Spleen (tissue), 11 donors: ENCODE measurements at regions not wholly inside any gene's neighbourhood (a gene's known extent, or its start where the extent isn't known, plus 50 kb on each side); places are given as distances from the start of the nearest gene placed in this dataset.

ENCODE experiments used
- DNase-seq: peaks from one replicate; pipeline ENCODE4 v3.0.0-alpha.2; 2020
- H3K27ac ChIP-seq, 8 donors: fragments of 200-600 bp; sonication (generic) in 7 of 8; 1 replicate in 4 of 8; 2 replicates in 4 of 8; pipeline versions ENCODE4 v1.5.0 to v1.8.0; 2016 to 2021; ENCODE audit warnings: inconsistent platforms in 4 of 8, mild to moderate bottlenecking in 4 of 8, moderate library complexity in 1 of 8
- H3K27me3 ChIP-seq, 7 donors: fragments of 200-600 bp; sonication (generic) in 6 of 7; replicated peaks in 1 of 7; 1 replicate in 4 of 7; 2 replicates in 3 of 7; pipeline versions ENCODE4 v1.5.0 to v1.8.0; 2016 to 2021; ENCODE audit warnings: inconsistent platforms in 3 of 7, mild to moderate bottlenecking in 1 of 7
- H3K36me3 ChIP-seq, 6 donors: fragments of 200-600 bp; sonication (generic) in 5 of 6; 1 replicate in 4 of 6; 2 replicates in 2 of 6; pipeline versions ENCODE4 v1.5.0 to v1.8.0; 2016 to 2021; ENCODE audit warnings: inconsistent platforms in 2 of 6
- H3K4me1 ChIP-seq, 6 donors: fragments of 200-600 bp; sonication (generic) in 5 of 6; 1 replicate in 3 of 6; 2 replicates in 3 of 6; pipeline versions ENCODE4 v1.5.0 to v1.8.0; 2016 to 2021; ENCODE audit warnings: inconsistent platforms in 3 of 6
- H3K4me3 ChIP-seq, 8 donors: fragments of 200-600 bp; sonication (generic) in 7 of 8; 1 replicate in 4 of 8; 2 replicates in 4 of 8; pipeline versions ENCODE4 v1.5.0 to v1.8.0; 2016 to 2021; ENCODE audit warnings: inconsistent platforms in 4 of 8, mild to moderate bottlenecking in 4 of 8, moderate library complexity in 2 of 8
- H3K9me3 ChIP-seq, 8 donors: fragments of 200-600 bp; sonication (generic) in 7 of 8; 1 replicate in 4 of 8; 2 replicates in 4 of 8; pipeline versions ENCODE4 v1.5.0 to v1.8.0; 2016 to 2021; ENCODE audit warnings: inconsistent platforms in 4 of 8
- POLR2A ChIP-seq, 3 donors: fragments of 450-650 bp; IDR thresholded peaks; one replicate each; pipeline ENCODE4 v1.5.1; 2017; ENCODE audit warnings: antibody characterized with exemption in 3 of 3, mild to moderate bottlenecking in 1 of 3
- POLR2AphosphoS5 ChIP-seq, 3 donors: sonication (generic); formaldehyde crosslinking; IDR thresholded peaks; one replicate each; pipeline ENCODE4 v1.5.1; 2017; ENCODE audit warnings: antibody characterized with exemption in 3 of 3
- WGBS, 5 donors: extraction: QIAGEN DNeasy Blood & Tissue Kit in 3 of 5; methylation state at CpG; one replicate each; pipeline versions ENCODE4 v1.1.5 to v1.1.7; 2013 to 2018; 5-methylcytosine and 5-hydroxymethylcytosine counted together
- intact Hi-C: fragments of 100-400 bp; cut with DNase I; formaldehyde crosslinking; loops from one replicate; pipeline ENCODE4 v1.15.0; 2023; ENCODE audit warnings: low total_unique reads
- TF ChIP-seq, protein P1 (sequence below), 11 experiments: fragments of 200-600 bp in 7 of 11; fragments of 450-650 bp in 4 of 11; sonication (generic) in 4 of 11; IDR thresholded peaks in 8 of 11; conservative IDR thresholded peaks in 3 of 11; 1 replicate in 7 of 11; 2 replicates in 4 of 11; pipeline versions ENCODE4 v1.4.0 to v1.8.0; 2016 to 2021; ENCODE audit warnings: antibody characterized with exemption in 11 of 11, inconsistent platforms in 4 of 11, mild to moderate bottlenecking in 1 of 11
- donor health status: healthy with polysubstance abuse.
- donor health status: DM: no; HTN: no; CAD: no; lungs with moderate emphysema.
- donor health status: DM: no; HTN: no; CAD: no.
- donor health status: Bipolar disorder and iron deficiency.
- donor health status: healthy.
- donor health status: DM: no; HTN: no; CAD: no.
- donor health status: DM: yes; HTN: yes; CAD: no.

DNA sequence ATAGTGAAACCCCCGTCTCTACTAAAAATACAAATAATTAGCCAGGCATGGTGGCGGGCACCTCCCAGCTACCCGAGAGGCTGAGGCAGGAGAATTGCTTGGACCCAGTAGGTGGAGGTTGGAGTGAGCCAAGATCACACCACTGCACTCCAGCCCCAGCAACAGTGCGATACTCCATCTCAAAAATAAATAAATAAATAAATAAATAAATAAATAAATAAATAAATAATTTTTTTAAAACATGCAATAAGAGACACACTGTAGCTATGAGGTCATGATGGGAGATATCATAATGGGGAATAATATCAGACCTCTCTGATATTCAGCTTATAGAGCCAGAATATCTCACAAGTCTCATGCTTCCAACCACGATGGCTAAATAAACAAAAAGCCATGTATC lies 82.3 kb downstream of the CD24 start:
- no peak for TF ChIP-seq POLR2AphosphoS5 (IDR thresholded peaks at IDR 0.05)
- TF ChIP-seq, protein P1, sequence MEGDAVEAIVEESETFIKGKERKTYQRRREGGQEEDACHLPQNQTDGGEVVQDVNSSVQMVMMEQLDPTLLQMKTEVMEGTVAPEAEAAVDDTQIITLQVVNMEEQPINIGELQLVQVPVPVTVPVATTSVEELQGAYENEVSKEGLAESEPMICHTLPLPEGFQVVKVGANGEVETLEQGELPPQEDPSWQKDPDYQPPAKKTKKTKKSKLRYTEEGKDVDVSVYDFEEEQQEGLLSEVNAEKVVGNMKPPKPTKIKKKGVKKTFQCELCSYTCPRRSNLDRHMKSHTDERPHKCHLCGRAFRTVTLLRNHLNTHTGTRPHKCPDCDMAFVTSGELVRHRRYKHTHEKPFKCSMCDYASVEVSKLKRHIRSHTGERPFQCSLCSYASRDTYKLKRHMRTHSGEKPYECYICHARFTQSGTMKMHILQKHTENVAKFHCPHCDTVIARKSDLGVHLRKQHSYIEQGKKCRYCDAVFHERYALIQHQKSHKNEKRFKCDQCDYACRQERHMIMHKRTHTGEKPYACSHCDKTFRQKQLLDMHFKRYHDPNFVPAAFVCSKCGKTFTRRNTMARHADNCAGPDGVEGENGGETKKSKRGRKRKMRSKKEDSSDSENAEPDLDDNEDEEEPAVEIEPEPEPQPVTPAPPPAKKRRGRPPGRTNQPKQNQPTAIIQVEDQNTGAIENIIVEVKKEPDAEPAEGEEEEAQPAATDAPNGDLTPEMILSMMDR (IDR thresholded peaks at IDR 0.05 in 8 of 11, conservative IDR thresholded peaks at IDR 0.05 in 3 of 11): no peak
- no peak for TF ChIP-seq POLR2A (IDR thresholded peaks at IDR 0.05)
- WGBS, 5 donors: 91 to 97% (median 94%) methylated on average over 5 of the region's 5 CpGs
- intact Hi-C loops: no loop called here
- H3K27ac ChIP-seq: no peak overlapping the region
- H3K36me3 ChIP-seq: no peaks in the 10 kb centered on the region
- no peaks in the 10 kb centered on the region for H3K9me3 ChIP-seq
- no peak for DNase-seq
- H3K4me3 ChIP-seq: no peak overlapping the region
- H3K27me3 ChIP-seq: no peaks in the 10 kb centered on the region
- peaks cover 0 to 11% (median 2%) of the 10 kb centered on the region in 6 donors for H3K4me1 ChIP-seq

DNA sequence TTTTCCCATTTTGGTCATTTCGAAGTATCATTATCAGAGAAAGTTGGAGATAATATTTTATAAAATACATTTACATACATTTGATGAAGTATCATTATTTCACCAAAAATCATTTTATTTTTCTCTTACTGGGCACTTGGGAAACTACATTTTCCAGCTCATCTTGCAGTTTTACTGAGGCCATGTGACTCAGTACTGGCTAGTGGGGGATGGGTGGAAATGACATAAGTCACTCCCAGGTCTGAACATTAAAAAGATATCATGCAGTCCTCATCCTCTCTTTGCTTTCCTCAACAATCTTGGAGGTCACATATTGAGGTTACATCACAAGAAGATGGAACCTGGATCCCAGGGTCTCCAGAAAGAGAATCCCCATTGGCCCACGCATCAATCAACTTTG lies 84.1 kb downstream of the CD24 start:
- Histone ChIP-seq H3K27ac (peak overlapping the region in 3 of 8 donors; percentile 23 to 42 (median 33)), H3K4me1 (peaks cover 0 to 11% (median 2%) of the 10 kb centered on the region in 6 donors), H3K9me3 (no peaks in the 10 kb centered on the region), H3K36me3 (no peaks in the 10 kb centered on the region), H3K27me3 (no peaks in the 10 kb centered on the region), H3K4me3 (no peak overlapping the region)
- intact Hi-C loops: no loop called here
- TF ChIP-seq POLR2A (IDR thresholded peaks at IDR 0.05) (no peak), POLR2AphosphoS5 (IDR thresholded peaks at IDR 0.05) (no peak)
- TF ChIP-seq, protein P1 (IDR thresholded peaks at IDR 0.05 in 8 of 11, conservative IDR thresholded peaks at IDR 0.05 in 3 of 11): no peak
- DNase-seq: no peak
- WGBS, 5 donors: 93 to 98% (median 96%) methylated on average over 2 of the region's 2 CpGs

DNA sequence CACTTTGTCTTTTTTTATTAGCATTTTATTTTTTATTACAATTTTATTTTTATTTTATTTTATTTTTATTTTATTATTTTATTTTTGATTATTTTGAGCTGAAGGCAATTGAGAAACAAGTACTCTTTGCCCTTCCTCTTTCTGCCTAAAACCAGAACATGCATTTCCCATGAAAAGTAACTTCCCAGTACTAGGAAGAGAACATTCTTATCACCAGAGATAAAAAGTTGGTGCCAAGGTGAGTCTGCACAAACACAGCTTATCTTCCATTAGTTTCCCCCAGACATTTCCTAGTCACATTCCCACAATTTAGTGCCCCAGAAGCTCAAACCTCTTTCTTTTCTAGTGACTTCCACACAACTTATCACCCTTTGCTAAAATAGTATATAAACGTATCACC lies 84.8 kb downstream of the CD24 start:
- 46 to 84% (median 66%) methylated on average over 1 of the region's 1 CpG for WGBS, 5 donors
- Histone ChIP-seq H3K4me1 (peaks cover 0 to 11% (median 2%) of the 10 kb centered on the region in 6 donors), H3K4me3 (no peak overlapping the region), H3K27ac (peak overlapping the region in 5 of 8 donors; percentile 41 to 61 (median 44)), H3K27me3 (no peaks in the 10 kb centered on the region), H3K36me3 (no peaks in the 10 kb centered on the region), H3K9me3 (no peaks in the 10 kb centered on the region)
- intact Hi-C loops: no loop called here
- DNase-seq: no peak
- peak in 1 of 3 donors; percentile 12 for TF ChIP-seq POLR2AphosphoS5 (IDR thresholded peaks at IDR 0.05)
- no peak for TF ChIP-seq POLR2A (IDR thresholded peaks at IDR 0.05)

- intact Hi-C loops: no loop called here
- H3K27me3 ChIP-seq: no peaks in the 10 kb centered on the region
- no peak for DNase-seq
- H3K27ac ChIP-seq: no peak overlapping the region
- H3K9me3 ChIP-seq: no peaks in the 10 kb centered on the region
- H3K4me3 ChIP-seq: no peak overlapping the region
- WGBS, 5 donors: 71 to 86% (median 77%) methylated on average over 8 of the region's 8 CpGs
- H3K4me1 ChIP-seq: peaks cover 0 to 11% (median 2%) of the 10 kb centered on the region in 6 donors
- H3K36me3 ChIP-seq: no peaks in the 10 kb centered on the region
- TF ChIP-seq, protein P1 (IDR thresholded peaks at IDR 0.05 in 8 of 11, conservative IDR thresholded peaks at IDR 0.05 in 3 of 11): no peak
- TF ChIP-seq POLR2A (IDR thresholded peaks at IDR 0.05): no peak
- no peak for TF ChIP-seq POLR2AphosphoS5 (IDR thresholded peaks at IDR 0.05)
Measured at GRCh38 chr6:106886922-106887797, 87.4 kb downstream of the CD24 start.
